GM12878 (cell line): ENCODE measurements at regions not wholly inside any gene's neighbourhood (a gene's known extent, or its start where the extent isn't known, plus 50 kb on each side); places are given as distances from the start of the nearest gene placed in this dataset.

ENCODE experiments used
- ATF2 ChIP-seq: IDR thresholded peaks from 2 replicates; pipeline ENCODE4 v1.6.1; 2012; ENCODE audit warnings: low read length, inconsistent platforms
- CBX5 ChIP-seq: sonication (generic); IDR thresholded peaks from 2 replicates; pipeline ENCODE4 v1.6.1; 2016; ENCODE audit warnings: low read depth, moderate library complexity, mild to moderate bottlenecking, inconsistent platforms
- CEBPZ ChIP-seq: fragments of 150-350 bp; IDR thresholded peaks from 2 replicates; pipeline ENCODE4 v1.6.1; 2016; ENCODE audit warnings: low read depth, low read length
- CREB1 ChIP-seq: IDR thresholded peaks from 2 replicates; pipeline ENCODE4 v1.6.1; 2012; ENCODE audit warnings: low read depth, mild to moderate bottlenecking, inconsistent platforms
- CTCF ChIP-seq, 3 experiments: IDR thresholded peaks in 2 of 3; conservative IDR thresholded peaks in 1 of 3; 2 replicates each; pipeline ENCODE4 v1.5.1; 2011; ENCODE audit warnings: low read depth in 3 of 3, low read length in 3 of 3, mild to moderate bottlenecking in 3 of 3, control low read depth in 2 of 3, moderate library complexity in 2 of 3, inconsistent platforms in 1 of 3, mixed read lengths in 1 of 3; ENCODE audit not compliant: control insufficient read depth in 2 of 3, insufficient read depth in 1 of 3; ENCODE audit errors: extremely low read depth in 1 of 3
- HCFC1 ChIP-seq: fragments of 150-350 bp; IDR thresholded peaks from 2 replicates; pipeline ENCODE4 v1.6.1; 2014; ENCODE audit warnings: low read length
- HDAC2 ChIP-seq: fragments of 200-600 bp; sonication (generic); IDR thresholded peaks from 2 replicates; pipeline ENCODE4 v1.6.1; 2017
- MEF2A ChIP-seq: IDR thresholded peaks from 2 replicates; pipeline ENCODE4 v1.6.1; 2011; ENCODE audit warnings: low read depth, mild to moderate bottlenecking, low read length, moderate library complexity; ENCODE audit not compliant: insufficient read depth
- POLR2AphosphoS5 ChIP-seq: IDR thresholded peaks from 2 replicates; pipeline ENCODE4 v1.6.1; 2011; ENCODE audit warnings: mild to moderate bottlenecking, low read length, inconsistent platforms
- RAD21 ChIP-seq: IDR thresholded peaks from 2 replicates; pipeline ENCODE4 v1.6.1; 2011; ENCODE audit warnings: mild to moderate bottlenecking, low read depth, low read length, moderate library complexity; ENCODE audit not compliant: insufficient read depth
- RBBP5 ChIP-seq: fragments of 200-600 bp; sonication (generic); conservative IDR thresholded peaks from 2 replicates; pipeline ENCODE4 v1.6.1; 2016

GRCh38 chr5:97906135-97906534 lies 723.1 kb upstream of the RIOK2 start:
- TF ChIP-seq ATF2 (no peak), HCFC1 (no peak), HDAC2 (no peak), RAD21 (no peak), POLR2AphosphoS5 (no peak), CTCF (IDR thresholded peaks at IDR 0.05 in 2 of 3, conservative IDR thresholded peaks at IDR 0.05 in 1 of 3; ENCODE audit: control insufficient read depth in 2 of 3, extremely low read depth in 1 of 3, insufficient read depth in 1 of 3, low read depth in 3 of 3, low read length in 3 of 3) (no peak), RBBP5 (no peak), MEF2A (no peak), CEBPZ (no peak), CREB1 (no peak), CBX5 (no peak)
